ENCODE measurements at regions not wholly inside any gene's neighbourhood (a gene's known extent, or its start where the extent isn't known, plus 50 kb on each side); places are given as distances from the start of the nearest gene placed in this dataset.
"Not testable (repeated sequence)": the region's sequence is repeated elsewhere in the genome, so short reads cannot be mapped to it uniquely, and the experiment has no call there.

DNA sequence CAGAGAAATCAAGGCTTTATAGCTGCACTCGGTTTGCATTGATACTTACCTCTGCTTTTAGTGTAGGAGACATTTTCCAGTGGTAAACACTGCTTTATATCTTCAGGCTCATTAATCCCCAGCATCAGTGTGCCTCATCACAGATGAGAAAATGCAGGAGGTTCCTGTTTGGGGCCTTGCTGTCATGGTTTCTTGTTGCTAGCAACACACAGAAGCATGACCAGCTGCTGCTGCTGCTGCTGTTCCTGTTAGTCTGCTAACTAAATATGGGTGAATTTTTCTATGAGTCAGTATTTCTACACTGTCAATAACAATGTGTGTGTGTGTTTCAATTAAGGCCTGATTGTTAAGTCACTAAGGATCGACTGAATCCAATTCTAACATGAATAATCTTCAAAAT, 85.8 kb upstream of the RGS1 start:
- no peak overlapping the region for H3K4me3 ChIP-seq (ENCODE audit: low read depth, low read length)
- peak; percentile 97 for DNase-seq (ENCODE audit: low read depth)
- TF ChIP-seq, protein P1, sequence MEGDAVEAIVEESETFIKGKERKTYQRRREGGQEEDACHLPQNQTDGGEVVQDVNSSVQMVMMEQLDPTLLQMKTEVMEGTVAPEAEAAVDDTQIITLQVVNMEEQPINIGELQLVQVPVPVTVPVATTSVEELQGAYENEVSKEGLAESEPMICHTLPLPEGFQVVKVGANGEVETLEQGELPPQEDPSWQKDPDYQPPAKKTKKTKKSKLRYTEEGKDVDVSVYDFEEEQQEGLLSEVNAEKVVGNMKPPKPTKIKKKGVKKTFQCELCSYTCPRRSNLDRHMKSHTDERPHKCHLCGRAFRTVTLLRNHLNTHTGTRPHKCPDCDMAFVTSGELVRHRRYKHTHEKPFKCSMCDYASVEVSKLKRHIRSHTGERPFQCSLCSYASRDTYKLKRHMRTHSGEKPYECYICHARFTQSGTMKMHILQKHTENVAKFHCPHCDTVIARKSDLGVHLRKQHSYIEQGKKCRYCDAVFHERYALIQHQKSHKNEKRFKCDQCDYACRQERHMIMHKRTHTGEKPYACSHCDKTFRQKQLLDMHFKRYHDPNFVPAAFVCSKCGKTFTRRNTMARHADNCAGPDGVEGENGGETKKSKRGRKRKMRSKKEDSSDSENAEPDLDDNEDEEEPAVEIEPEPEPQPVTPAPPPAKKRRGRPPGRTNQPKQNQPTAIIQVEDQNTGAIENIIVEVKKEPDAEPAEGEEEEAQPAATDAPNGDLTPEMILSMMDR (conservative IDR thresholded peaks at IDR 0.05; ENCODE audit: low read depth, low read length), result no peak

GRCh38 chr1:192491804-192492554, 83.6 kb upstream of the RGS1 start:
- no peak overlapping the region for H3K4me3 ChIP-seq (ENCODE audit: low read depth, low read length)
- DNase-seq (ENCODE audit: low read depth), result peak; percentile 54
- TF ChIP-seq, protein P1 (conservative IDR thresholded peaks at IDR 0.05; ENCODE audit: low read depth, low read length), result peak; percentile 22

DNA sequence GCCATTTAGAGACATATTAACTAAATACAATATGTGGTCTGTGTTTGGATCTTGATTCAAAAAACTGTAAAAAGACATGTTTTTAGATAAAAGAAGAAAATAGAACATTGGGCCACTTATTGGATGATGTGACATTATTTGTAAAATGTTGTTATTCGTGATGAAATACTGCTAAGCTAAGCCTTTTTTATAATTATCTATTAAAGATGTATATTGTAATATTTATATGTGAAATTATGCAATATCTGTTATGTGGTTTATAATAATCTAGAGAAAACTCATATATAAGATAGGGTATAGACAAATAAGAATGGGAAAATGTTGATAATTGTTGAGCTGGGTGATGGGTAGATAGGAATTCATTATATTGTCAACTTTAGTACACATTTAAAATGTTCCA, 82.0 kb upstream of the RGS1 start:
- TF ChIP-seq, protein P1 (conservative IDR thresholded peaks at IDR 0.05; ENCODE audit: low read depth, low read length), result no peak
- no peak for DNase-seq (ENCODE audit: low read depth)
- no peak overlapping the region for H3K4me3 ChIP-seq (ENCODE audit: low read depth, low read length)

GRCh38 chr1:192496369-192497056, 79.1 kb upstream of the RGS1 start:
- TF ChIP-seq, protein P1 (conservative IDR thresholded peaks at IDR 0.05; ENCODE audit: low read depth, low read length), result no peak
- H3K4me3 ChIP-seq (ENCODE audit: low read depth, low read length), result no peak overlapping the region
- no peak for DNase-seq (ENCODE audit: low read depth)

GRCh38 chr1:192497214-192497794, 78.3 kb upstream of the RGS1 start:
- no peak overlapping the region for H3K4me3 ChIP-seq (ENCODE audit: low read depth, low read length)
- DNase-seq (ENCODE audit: low read depth), result no peak
- TF ChIP-seq, protein P1 (conservative IDR thresholded peaks at IDR 0.05; ENCODE audit: low read depth, low read length), result no peak

GRCh38 chr1:192498092-192498491, 77.5 kb upstream of the RGS1 start:
- not testable (repeated sequence) for DNase-seq (ENCODE audit: low read depth); H3K4me3 ChIP-seq (ENCODE audit: low read depth, low read length)

DNA sequence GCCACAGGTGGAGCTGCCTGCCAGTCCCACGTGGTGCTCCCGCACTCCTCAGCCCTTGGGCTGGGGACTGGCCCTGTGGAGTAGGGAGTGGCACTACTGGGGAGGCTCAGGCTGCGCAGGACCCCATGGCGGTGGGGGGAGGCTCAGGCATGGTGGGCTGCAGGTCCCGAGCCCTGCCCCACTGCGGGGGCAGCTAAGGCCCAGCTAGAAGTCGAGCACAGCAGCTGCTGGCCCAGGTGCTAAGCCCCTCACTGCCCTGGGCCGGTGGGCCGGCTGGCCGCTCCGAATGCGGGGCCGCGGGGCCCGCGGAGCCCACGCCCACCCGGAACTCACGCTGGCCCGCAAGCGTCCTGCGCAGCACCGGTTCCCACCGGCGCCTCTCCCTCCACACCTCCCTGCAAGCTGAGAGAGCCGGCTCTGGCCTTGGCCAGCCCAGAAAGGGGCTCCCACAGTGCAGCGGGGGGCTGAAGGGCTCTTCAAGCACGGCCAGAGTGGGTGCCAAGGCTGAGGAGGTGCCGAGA, 76.5 kb upstream of the RGS1 start:
- not testable (repeated sequence) for H3K4me3 ChIP-seq (ENCODE audit: low read depth, low read length)

DNA sequence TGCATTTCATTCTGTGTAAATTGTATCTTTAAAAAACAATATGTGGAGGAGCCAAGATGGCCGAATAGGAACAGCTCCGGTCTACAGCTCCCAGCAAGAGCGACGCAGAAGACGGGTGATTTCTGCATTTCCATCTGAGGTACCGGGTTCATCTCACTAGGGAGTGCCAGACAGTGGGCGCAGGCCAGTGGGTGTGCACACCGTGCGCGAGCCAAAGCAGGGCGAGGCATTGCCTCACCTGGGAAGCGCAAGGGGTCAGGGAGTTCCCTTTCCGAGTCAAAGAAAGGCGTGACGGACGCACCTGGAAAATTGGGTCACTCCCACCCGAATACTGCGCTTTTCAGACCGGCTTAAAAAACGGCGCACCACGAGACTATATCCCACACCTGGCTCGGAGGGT, 75.0 kb upstream of the RGS1 start:
- DNase-seq (ENCODE audit: low read depth), result not testable (repeated sequence)

More for the DNA sequence above, 76.5 kb upstream of the RGS1 start:
- not testable (repeated sequence) for DNase-seq (ENCODE audit: low read depth)

More for the DNA sequence above, 75.0 kb upstream of the RGS1 start:
- H3K4me3 ChIP-seq (ENCODE audit: low read depth, low read length), result not testable (repeated sequence)
